Right renal cortex interstitium (tissue), 3 donors: ENCODE measurements at regions not wholly inside any gene's neighbourhood (a gene's known extent, or its start where the extent isn't known, plus 50 kb on each side); places are given as distances from the start of the nearest gene placed in this dataset.

Source experiments
- DNase-seq, 3 donors: peaks; one replicate each; pipeline ENCODE4 v3.0.0-alpha.2; 2013; ENCODE audit warnings: low read depth in 3 of 3, low spot score in 2 of 3

- no peak for DNase-seq
These were observed 84.6 kb upstream of the RFX8 start for GRCh38 chr2:101559551-101559950.

DNA sequence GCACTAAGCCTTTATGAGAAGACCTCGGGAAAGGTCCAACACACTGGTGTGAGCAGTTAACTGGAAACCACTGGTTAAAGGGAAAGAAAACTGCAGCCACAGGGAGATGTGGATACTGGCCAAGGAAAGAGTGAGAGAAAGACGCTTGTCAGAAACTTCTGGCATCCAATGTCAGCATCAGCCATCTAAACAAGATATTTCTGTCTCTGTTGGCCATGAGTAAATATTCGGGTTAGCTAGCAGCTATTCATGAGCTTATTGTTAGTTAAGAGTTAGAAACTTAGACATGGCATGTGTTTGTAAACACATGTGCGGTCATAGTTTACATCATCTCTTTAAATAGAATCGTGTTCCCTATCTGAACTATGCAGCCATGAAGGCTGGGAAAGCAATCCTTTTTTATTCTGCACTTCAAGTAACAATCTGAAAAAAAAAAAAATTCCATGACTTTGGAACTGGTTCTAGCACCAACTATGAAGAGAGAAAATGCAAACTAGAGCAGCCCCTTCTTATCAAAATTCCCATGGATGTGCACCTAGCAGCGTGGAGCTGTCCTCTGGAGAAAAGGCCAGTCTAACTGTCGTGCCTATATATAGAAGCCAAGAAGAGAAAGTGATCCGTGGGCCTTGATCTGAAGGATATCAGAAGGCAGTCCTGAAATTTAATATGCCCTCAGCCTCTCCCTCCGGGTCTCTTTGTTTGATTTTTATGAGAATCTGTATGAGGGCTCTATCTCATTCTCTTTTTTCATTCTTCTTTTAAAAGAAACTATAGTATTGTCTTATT is 84.0 kb upstream of the RFX8 start:
- no peak for DNase-seq

- no peak for DNase-seq
These were observed 81.1 kb upstream of the RFX8 start for GRCh38 chr2:101556033-101556459.

DNA sequence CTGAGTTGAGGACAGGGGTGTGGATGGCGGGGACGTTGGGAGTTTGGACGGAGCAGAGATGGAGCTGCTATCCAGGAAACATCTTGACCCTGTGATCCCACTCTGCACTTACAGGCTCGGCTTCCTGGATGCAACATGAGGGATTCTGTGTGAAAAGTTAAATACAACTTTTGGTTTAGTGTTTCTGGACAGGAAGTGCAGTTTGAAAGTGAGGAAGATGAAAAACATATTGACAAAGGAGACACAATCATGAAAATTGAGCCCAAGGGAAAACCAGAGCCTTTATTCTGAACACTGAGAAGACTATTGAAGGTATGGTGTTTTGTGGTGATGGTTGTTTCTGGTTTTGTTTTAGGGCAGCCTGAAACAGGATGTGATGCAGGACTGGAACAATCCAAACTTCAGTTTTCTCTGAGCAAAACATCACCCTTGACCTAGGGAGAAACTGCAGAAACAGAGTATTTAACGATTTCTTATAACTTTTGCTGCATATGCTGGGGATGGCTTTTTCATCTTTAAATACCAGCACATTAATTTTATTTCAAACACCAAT is 76.5 kb upstream of the RFX8 start:
- no peak for DNase-seq

- DNase-seq = no peak
These were observed 75.6 kb upstream of the RFX8 start for GRCh38 chr2:101550555-101550954.

DNA sequence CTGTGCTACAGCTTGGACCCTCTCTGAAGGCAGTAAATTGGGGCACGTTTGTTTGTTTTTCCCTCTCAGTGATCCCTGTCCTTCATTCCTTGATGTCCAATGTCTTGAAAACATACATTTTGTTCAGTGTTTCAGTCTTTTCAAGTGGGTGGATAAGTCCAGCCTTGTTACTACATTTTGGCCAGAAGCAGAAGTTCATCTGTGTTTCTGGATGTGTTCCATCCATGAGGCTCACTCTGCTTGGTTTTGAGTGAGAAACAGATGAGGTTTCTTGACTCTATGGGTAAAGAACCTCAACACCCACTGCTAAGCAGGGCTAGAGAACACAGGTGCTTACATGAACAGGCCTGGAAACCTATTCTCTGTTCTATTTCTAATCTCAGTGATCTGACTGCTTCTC is 74.5 kb upstream of the RFX8 start:
- DNase-seq = no peak

- DNase-seq = no peak
These were observed 71.6 kb upstream of the RFX8 start for GRCh38 chr2:101546376-101547058.

- no peak for DNase-seq
These were observed 71.0 kb upstream of the RFX8 start for GRCh38 chr2:101545950-101546349.

- no peak for DNase-seq
These were observed 65.6 kb upstream of the RFX8 start for GRCh38 chr2:101540518-101540917.

GRCh38 chr2:101538076-101538475 is 63.2 kb upstream of the RFX8 start:
- DNase-seq = no peak

DNA sequence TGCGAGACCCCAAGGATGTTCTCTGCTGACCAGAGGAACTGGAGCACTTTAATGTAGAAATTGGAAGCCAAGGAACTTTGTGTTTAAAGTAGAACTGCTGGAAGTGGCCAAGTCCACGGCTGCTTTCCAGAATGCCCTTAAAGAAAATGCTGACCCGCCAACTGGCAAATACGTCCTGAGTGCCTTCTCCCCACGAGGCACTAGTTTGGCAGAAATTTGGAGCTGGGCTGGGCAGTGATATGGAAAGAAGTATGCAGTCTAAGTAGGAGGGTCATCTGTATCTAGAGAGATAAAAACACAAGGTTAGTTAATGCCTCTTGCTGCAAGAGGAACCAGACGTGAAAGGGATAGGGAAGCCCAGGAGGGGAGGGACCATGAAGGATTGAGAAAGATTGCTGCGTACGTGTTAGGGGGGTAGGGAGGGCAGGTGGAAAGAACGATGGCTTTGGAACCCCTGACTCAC is 59.3 kb upstream of the RFX8 start:
- no peak for DNase-seq

GRCh38 chr2:101533561-101534148 is 58.7 kb upstream of the RFX8 start:
- no peak for DNase-seq

- DNase-seq = no peak
These were observed 53.6 kb upstream of the RFX8 start for GRCh38 chr2:101528501-101528900.

- no peak for DNase-seq
These were observed 50.0 kb upstream of the RFX8 start for GRCh38 chr2:101524806-101525430.
